ENCODE measurements at regions not wholly inside any gene's neighbourhood (a gene's known extent, or its start where the extent isn't known, plus 50 kb on each side); places are given as distances from the start of the nearest gene placed in this dataset.

GRCh38 chr4:176001151-176002006 is 64.3 kb upstream of the WDR17 start:
- Mint-ChIP-seq H3K27ac (no peak overlapping the region), H3K9me3 (peaks cover 0 to 8% (median 0%) of the 10 kb centered on the region in 7 donors), H3K4me1 (peaks cover 18% of the 10 kb centered on the region), H3K27me3 (ENCODE audit: low read depth in 3 of 3) (peaks cover 42 to 50% (median 47%) of the 10 kb centered on the region in 3 donors), H3K4me3 (peak overlapping the region; percentile 87 to 93), H3K36me3 (peaks cover 0 to 3% of the 10 kb centered on the region in 2 donors)
- intact Hi-C loops (cut with micrococcal nuclease), result no loop called here
- peak in 1 of 3 donors; percentile 3 for DNase-seq
- H3K4me1 ChIP-seq (ENCODE audit: control insufficient read depth in 1 of 2, insufficient read depth in 2 of 2, low read length in 2 of 2), result peaks cover 13 to 18% of the 10 kb centered on the region in 2 donors
- no peaks in the 10 kb centered on the region for H3K36me3 ChIP-seq (replicated peaks in 1 of 2; ENCODE audit: control insufficient read depth in 1 of 2, insufficient read depth in 2 of 2, low read length in 2 of 2)
- peaks cover 18 to 45% of the 10 kb centered on the region in 2 donors for H3K27me3 ChIP-seq (ENCODE audit: control insufficient read depth in 2 of 2, insufficient read depth in 2 of 2, low read length in 2 of 2)
- peak overlapping the region; percentile 46 to 76 (median 50) for H3K4me3 ChIP-seq (replicated peaks in 1 of 3; ENCODE audit: low read depth in 2 of 3, low read length in 3 of 3)
- H3K27ac ChIP-seq (ENCODE audit: low read depth in 1 of 2, low read length in 2 of 2), result no peak overlapping the region
- peak overlapping the region; percentile 53 for H3K9ac ChIP-seq (ENCODE audit: insufficient read depth, low read length, poor library complexity, severe bottlenecking)
- no peak for TF ChIP-seq CTCF (IDR thresholded peaks at IDR 0.05)
- H2AFZ ChIP-seq (ENCODE audit: insufficient read depth, low read depth, low read length, poor library complexity, severe bottlenecking), result peak overlapping the region; percentile 80
- 3% methylated on average over 34 of the region's 41 CpGs for whole genome bisulfite sequencing (ENCODE audit: insufficient coverage)
- no peaks in the 10 kb centered on the region for H3K79me2 ChIP-seq (ENCODE audit: insufficient read depth, low read length)
- no peaks in the 10 kb centered on the region for H4K20me1 ChIP-seq (ENCODE audit: insufficient read depth, low read length)
- H3K4me2 ChIP-seq (replicated peaks; ENCODE audit: extremely low read depth, low read length, poor library complexity, severe bottlenecking), result peak overlapping the region; percentile 91
- H3K9me3 ChIP-seq (replicated peaks in 1 of 2; ENCODE audit: control insufficient read depth in 1 of 2, insufficient read depth in 1 of 2, low read length in 2 of 2), result no peaks in the 10 kb centered on the region

- H3K27ac ChIP-seq (ENCODE audit: low read depth in 1 of 2, low read length in 2 of 2), result no peak overlapping the region
- peaks cover 0 to 3% of the 10 kb centered on the region in 2 donors for H3K36me3 Mint-ChIP-seq
- H2AFZ ChIP-seq (ENCODE audit: insufficient read depth, low read depth, low read length, poor library complexity, severe bottlenecking), result peak overlapping the region; percentile 80
- H3K79me2 ChIP-seq (ENCODE audit: insufficient read depth, low read length), result no peaks in the 10 kb centered on the region
- peak overlapping the region; percentile 87 to 93 for H3K4me3 Mint-ChIP-seq
- H3K27me3 ChIP-seq (ENCODE audit: control insufficient read depth in 2 of 2, insufficient read depth in 2 of 2, low read length in 2 of 2), result peaks cover 18 to 45% of the 10 kb centered on the region in 2 donors
- H3K4me3 ChIP-seq (replicated peaks in 1 of 3; ENCODE audit: low read depth in 2 of 3, low read length in 3 of 3), result peak overlapping the region; percentile 46 to 76 (median 50)
- peak in 2 of 3 donors; percentile 1 to 8 for DNase-seq
- peaks cover 13 to 18% of the 10 kb centered on the region in 2 donors for H3K4me1 ChIP-seq (ENCODE audit: control insufficient read depth in 1 of 2, insufficient read depth in 2 of 2, low read length in 2 of 2)
- H3K4me1 Mint-ChIP-seq, result peaks cover 18% of the 10 kb centered on the region
- intact Hi-C loops (cut with micrococcal nuclease), result no loop called here
- peaks cover 42 to 50% (median 47%) of the 10 kb centered on the region in 3 donors for H3K27me3 Mint-ChIP-seq (ENCODE audit: low read depth in 3 of 3)
- no peaks in the 10 kb centered on the region for H3K36me3 ChIP-seq (replicated peaks in 1 of 2; ENCODE audit: control insufficient read depth in 1 of 2, insufficient read depth in 2 of 2, low read length in 2 of 2)
- TF ChIP-seq CTCF (IDR thresholded peaks at IDR 0.05), result no peak
- H3K9ac ChIP-seq (ENCODE audit: insufficient read depth, low read length, poor library complexity, severe bottlenecking), result peak overlapping the region; percentile 53
- no peaks in the 10 kb centered on the region for H4K20me1 ChIP-seq (ENCODE audit: insufficient read depth, low read length)
- no peaks in the 10 kb centered on the region for H3K9me3 ChIP-seq (replicated peaks in 1 of 2; ENCODE audit: control insufficient read depth in 1 of 2, insufficient read depth in 1 of 2, low read length in 2 of 2)
- peaks cover 0 to 8% (median 0%) of the 10 kb centered on the region in 7 donors for H3K9me3 Mint-ChIP-seq
- under 1% methylated on average over 41 of the region's 44 CpGs for WGBS (ENCODE audit: insufficient coverage)
- peak overlapping the region in 1 of 7 donors; percentile 45 for H3K27ac Mint-ChIP-seq
- peak overlapping the region; percentile 91 for H3K4me2 ChIP-seq (replicated peaks; ENCODE audit: extremely low read depth, low read length, poor library complexity, severe bottlenecking)
These were observed 63.5 kb upstream of the WDR17 start for GRCh38 chr4:176002007-176002613.

Data from CD14-positive monocyte (primary cell).